Endodermal cell (in vitro differentiated cells): ENCODE measurements at regions not wholly inside any gene's neighbourhood (a gene's known extent, or its start where the extent isn't known, plus 50 kb on each side); places are given as distances from the start of the nearest gene placed in this dataset.

Experiments
- DNase-seq: peaks from one replicate; pipeline ENCODE4 v3.0.0-alpha.2; 2017
- H3K27ac ChIP-seq: 2 replicates; pipeline ENCODE4 v1.5.1; 2013; ENCODE audit warnings: mild to moderate bottlenecking, low read depth, low read length, moderate library complexity
- H3K27me3 ChIP-seq: 2 replicates; pipeline ENCODE4 v1.6.1; 2013; ENCODE audit warnings: mild to moderate bottlenecking, low read length, moderate library complexity; ENCODE audit not compliant: insufficient read depth, control insufficient read depth, poor library complexity, severe bottlenecking
- H3K36me3 ChIP-seq: 2 replicates; pipeline ENCODE4 v1.7.0; 2013; ENCODE audit warnings: mild to moderate bottlenecking, low read length, moderate library complexity; ENCODE audit not compliant: control insufficient read depth, insufficient read depth
- H3K4me1 ChIP-seq: one replicate; pipeline ENCODE4 v1.7.0; 2013; ENCODE audit warnings: low read length; ENCODE audit not compliant: control insufficient read depth, insufficient read depth
- H3K4me3 ChIP-seq: 2 replicates; pipeline ENCODE4 v1.5.1; 2013; ENCODE audit warnings: mild to moderate bottlenecking, low read length, moderate library complexity
- H3K9ac ChIP-seq: 2 replicates; pipeline ENCODE4 v1.6.1; 2013; ENCODE audit warnings: mild to moderate bottlenecking, low read length, moderate library complexity; ENCODE audit not compliant: poor library complexity, severe bottlenecking; ENCODE audit errors: extremely low read depth
- H3K9me3 ChIP-seq: 2 replicates; pipeline ENCODE4 v1.6.1; 2013; ENCODE audit warnings: mild to moderate bottlenecking, low read length, moderate library complexity; ENCODE audit not compliant: control insufficient read depth
- H3K27ac Mint-ChIP-seq: 2 replicates; pipeline ENCODE4 v1.8.0; 2020; ENCODE audit warnings: mixed read lengths
- H3K27me3 Mint-ChIP-seq: 2 replicates; pipeline ENCODE4 v1.8.0; 2021; ENCODE audit warnings: mild to moderate bottlenecking, mixed read lengths; ENCODE audit not compliant: insufficient read depth
- H3K36me3 Mint-ChIP-seq: 2 replicates; pipeline ENCODE4 v1.8.0; 2020; ENCODE audit warnings: low read depth, mixed read lengths
- H3K4me1 Mint-ChIP-seq: 2 replicates; pipeline ENCODE4 v1.8.0; 2020; ENCODE audit warnings: mixed read lengths
- H3K4me3 Mint-ChIP-seq: 2 replicates; pipeline ENCODE4 v1.8.0; 2020; ENCODE audit warnings: mild to moderate bottlenecking, moderate library complexity, mixed read lengths
- H3K9me3 Mint-ChIP-seq: 2 replicates; pipeline ENCODE4 v1.8.0; 2020; ENCODE audit warnings: mild to moderate bottlenecking, mixed read lengths
- WGBS, 2 experiments: methylation state at CpG; one replicate each; pipeline versions ENCODE4 v1.1.5 to v1.1.7; 2013; ENCODE audit warnings: missing lambda C conversion rate in 2 of 2, mixed read lengths in 1 of 2; ENCODE audit not compliant: insufficient coverage in 1 of 2, insufficient read length in 1 of 2; 5-methylcytosine and 5-hydroxymethylcytosine counted together
- TF ChIP-seq, protein P1 (sequence below): fragments of 200-600 bp; sonication (generic); conservative IDR thresholded peaks from 2 replicates; pipeline ENCODE4 v1.5.0; 2021; ENCODE audit warnings: antibody characterized with exemption, mild to moderate bottlenecking

DNA sequence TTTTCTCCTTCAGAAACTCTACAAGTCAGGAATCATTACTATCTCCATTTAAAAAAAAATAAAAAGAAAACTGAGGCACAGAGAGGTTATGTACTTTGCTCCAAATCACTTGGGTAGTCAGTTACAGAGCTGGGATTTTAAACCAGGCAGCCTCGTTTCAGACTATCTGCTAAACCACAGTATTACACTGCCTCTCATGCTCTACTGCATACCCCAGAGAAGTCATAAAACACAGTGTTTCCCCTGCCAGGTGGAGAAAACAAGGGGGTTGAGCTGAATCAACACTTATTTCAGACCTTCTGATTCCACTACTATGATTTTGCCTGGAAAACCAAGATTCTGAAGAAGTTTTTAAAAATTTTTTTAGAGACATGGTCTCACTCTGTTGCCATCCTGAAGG is 132.9 kb upstream of the POU2AF2 start:
- Histone ChIP-seq H3K9ac (no peak overlapping the region), H3K9me3 (peaks cover 4% of the 10 kb centered on the region), H3K27ac (no peak overlapping the region), H3K4me3 (no peak overlapping the region), H3K27me3 (no peaks in the 10 kb centered on the region), H3K4me1 (peaks cover 2% of the 10 kb centered on the region), H3K36me3 (no peaks in the 10 kb centered on the region)
- TF ChIP-seq, protein P1, sequence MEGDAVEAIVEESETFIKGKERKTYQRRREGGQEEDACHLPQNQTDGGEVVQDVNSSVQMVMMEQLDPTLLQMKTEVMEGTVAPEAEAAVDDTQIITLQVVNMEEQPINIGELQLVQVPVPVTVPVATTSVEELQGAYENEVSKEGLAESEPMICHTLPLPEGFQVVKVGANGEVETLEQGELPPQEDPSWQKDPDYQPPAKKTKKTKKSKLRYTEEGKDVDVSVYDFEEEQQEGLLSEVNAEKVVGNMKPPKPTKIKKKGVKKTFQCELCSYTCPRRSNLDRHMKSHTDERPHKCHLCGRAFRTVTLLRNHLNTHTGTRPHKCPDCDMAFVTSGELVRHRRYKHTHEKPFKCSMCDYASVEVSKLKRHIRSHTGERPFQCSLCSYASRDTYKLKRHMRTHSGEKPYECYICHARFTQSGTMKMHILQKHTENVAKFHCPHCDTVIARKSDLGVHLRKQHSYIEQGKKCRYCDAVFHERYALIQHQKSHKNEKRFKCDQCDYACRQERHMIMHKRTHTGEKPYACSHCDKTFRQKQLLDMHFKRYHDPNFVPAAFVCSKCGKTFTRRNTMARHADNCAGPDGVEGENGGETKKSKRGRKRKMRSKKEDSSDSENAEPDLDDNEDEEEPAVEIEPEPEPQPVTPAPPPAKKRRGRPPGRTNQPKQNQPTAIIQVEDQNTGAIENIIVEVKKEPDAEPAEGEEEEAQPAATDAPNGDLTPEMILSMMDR, result no peak
- DNase-seq, result no peak
- H3K4me3 Mint-ChIP-seq, result no peak overlapping the region
- H3K27me3 Mint-ChIP-seq, result peaks cover 1% of the 10 kb centered on the region
- no peaks in the 10 kb centered on the region for H3K36me3 Mint-ChIP-seq
- peaks cover 11% of the 10 kb centered on the region for H3K4me1 Mint-ChIP-seq
- 79% methylated on average over 1 of the region's 1 CpG; no CpG with 5 or more reads in 1 of the 2 experiments for WGBS, 2 experiments
- no peaks in the 10 kb centered on the region for H3K9me3 Mint-ChIP-seq
- H3K27ac Mint-ChIP-seq, result no peak overlapping the region

DNA sequence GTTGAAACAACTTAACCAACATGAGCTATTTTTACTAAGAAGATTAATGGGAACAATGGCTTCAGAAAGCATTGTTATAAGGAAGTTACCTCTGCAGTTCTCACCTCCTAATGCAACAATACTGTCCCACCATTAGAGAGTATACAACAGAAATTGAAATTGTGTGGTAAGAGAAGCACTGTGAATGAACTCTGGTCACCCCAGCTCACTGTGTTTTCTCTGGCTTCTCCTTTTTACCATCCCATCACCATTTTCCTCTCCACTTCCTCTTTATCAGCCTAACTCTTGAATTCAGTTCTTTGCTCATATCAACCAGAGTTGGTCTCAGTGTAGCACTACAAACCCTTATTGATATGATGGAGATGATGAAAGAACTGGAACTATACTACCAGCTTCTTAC is 138.0 kb upstream of the POU2AF2 start:
- H3K36me3 Mint-ChIP-seq, result no peaks in the 10 kb centered on the region
- TF ChIP-seq, protein P1, result no peak
- no peak for DNase-seq
- H3K27me3 ChIP-seq, result no peaks in the 10 kb centered on the region
- H3K9me3 ChIP-seq, result peaks cover 4% of the 10 kb centered on the region
- H3K36me3 ChIP-seq, result no peaks in the 10 kb centered on the region
- peaks cover 8% of the 10 kb centered on the region for H3K4me1 Mint-ChIP-seq
- H3K4me1 ChIP-seq, result no peaks in the 10 kb centered on the region
- no peak overlapping the region for H3K27ac Mint-ChIP-seq
- no peak overlapping the region for H3K9ac ChIP-seq
- no peak overlapping the region for H3K4me3 ChIP-seq
- H3K27me3 Mint-ChIP-seq, result no peaks in the 10 kb centered on the region
- no peak overlapping the region for H3K4me3 Mint-ChIP-seq
- no peak overlapping the region for H3K27ac ChIP-seq
- H3K9me3 Mint-ChIP-seq, result no peaks in the 10 kb centered on the region

DNA sequence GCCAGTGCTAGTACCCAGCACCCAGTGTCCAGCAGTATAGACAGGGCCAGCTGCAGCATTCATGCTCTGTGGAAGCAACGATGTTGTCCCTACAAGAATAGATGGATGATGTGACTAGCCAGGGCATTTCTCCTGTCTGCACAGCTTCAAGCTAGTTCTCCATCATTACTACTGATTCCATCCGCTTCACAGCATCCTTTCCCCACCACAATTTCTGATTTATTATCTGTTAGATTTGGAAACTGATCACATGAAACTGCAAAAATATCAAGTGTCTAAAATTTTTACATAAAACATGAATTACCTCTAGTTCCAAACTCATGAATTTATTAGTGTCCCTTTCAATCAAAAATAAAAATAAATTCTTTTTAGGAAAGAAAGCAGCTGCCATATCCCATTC is 138.9 kb upstream of the POU2AF2 start:
- TF ChIP-seq, protein P1, result no peak
- WGBS, 2 experiments, result 84 to 90% methylated on average over 2 of the region's 2 CpGs

More for the DNA sequence above, 138.9 kb upstream of the POU2AF2 start:
- Mint-ChIP-seq H3K4me3 (no peak overlapping the region), H3K9me3 (no peaks in the 10 kb centered on the region), H3K27ac (no peak overlapping the region), H3K27me3 (no peaks in the 10 kb centered on the region), H3K36me3 (no peaks in the 10 kb centered on the region), H3K4me1 (peaks cover 8% of the 10 kb centered on the region)
- no peaks in the 10 kb centered on the region for H3K4me1 ChIP-seq
- no peaks in the 10 kb centered on the region for H3K36me3 ChIP-seq
- no peaks in the 10 kb centered on the region for H3K27me3 ChIP-seq
- no peak overlapping the region for H3K9ac ChIP-seq
- no peak overlapping the region for H3K4me3 ChIP-seq
- no peak overlapping the region for H3K27ac ChIP-seq
- H3K9me3 ChIP-seq, result peaks cover 4% of the 10 kb centered on the region
- DNase-seq, result no peak
